GM12874 (cell line): ENCODE measurements at regions not wholly inside any gene's neighbourhood (a gene's known extent, or its start where the extent isn't known, plus 50 kb on each side); places are given as distances from the start of the nearest gene placed in this dataset.

Experiments used
- CTCF ChIP-seq: IDR thresholded peaks from 2 replicates; pipeline ENCODE4 v1.5.1; 2011; ENCODE audit warnings: low read depth, mild to moderate bottlenecking, control low read depth, low read length, moderate library complexity; ENCODE audit not compliant: insufficient read depth

DNA sequence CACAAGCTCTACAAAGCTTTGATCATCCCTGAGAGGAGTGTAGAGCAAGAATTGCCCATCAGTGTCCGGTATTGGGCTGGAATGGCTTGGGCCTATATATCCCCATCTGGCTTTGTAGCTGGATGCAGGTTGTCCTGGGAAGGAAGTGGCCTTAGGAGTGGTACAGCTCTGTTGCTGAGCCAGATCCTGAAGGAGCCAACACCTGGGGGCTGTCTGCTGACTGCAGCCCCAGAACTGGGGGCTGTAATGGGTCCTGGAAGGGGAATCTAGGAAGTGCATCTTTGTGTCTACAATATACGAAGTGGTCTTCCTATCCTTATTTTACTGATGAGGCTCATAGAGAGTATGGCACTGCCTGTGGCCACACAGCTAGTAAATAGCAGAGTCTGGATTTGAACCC lies 145.9 kb downstream of the CDC5L start:
- no peak for TF ChIP-seq CTCF

DNA sequence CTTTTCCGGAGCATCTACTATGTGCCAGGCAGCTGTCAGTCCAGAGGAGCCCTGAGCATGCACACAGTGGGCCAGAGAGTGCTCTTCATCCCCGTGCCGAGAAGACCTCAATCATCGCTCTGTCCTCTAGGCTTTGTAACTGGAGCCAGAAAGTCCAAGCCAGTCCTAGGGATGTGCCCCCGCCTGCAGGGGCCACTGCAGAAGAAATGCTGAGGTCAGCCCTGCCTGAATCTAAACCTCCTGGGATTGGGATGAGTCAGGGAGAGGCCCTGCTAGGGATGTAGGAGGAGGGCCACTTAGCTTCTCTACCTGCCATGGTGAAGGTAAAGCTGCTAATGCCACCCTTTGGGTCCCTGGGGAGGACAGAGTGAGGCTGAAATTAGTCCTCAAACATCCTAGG lies 146.8 kb downstream of the CDC5L start:
- no peak for TF ChIP-seq CTCF

DNA sequence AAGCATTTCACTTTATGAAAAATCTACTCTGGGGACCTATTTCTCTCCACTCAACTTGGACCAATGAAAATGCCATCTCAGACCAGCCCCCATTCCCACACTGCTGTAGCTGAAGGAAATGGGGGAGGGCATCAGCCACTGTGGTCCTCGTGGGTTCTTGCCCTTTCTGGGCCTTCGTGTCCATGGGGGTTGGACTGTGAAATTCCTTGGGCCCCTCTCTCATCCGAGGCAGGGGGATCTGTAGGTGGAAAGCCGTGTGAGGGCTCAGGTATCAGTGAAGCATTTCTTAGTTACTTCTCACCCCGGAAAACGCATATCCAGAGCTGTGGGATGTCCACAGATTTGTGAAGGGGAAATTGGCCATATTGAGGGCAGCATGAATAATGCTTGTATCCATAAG lies 147.9 kb downstream of the CDC5L start:
- TF ChIP-seq CTCF: no peak

GRCh38 chr6:44535967-44536366 lies 148.5 kb downstream of the CDC5L start:
- TF ChIP-seq CTCF: no peak

DNA sequence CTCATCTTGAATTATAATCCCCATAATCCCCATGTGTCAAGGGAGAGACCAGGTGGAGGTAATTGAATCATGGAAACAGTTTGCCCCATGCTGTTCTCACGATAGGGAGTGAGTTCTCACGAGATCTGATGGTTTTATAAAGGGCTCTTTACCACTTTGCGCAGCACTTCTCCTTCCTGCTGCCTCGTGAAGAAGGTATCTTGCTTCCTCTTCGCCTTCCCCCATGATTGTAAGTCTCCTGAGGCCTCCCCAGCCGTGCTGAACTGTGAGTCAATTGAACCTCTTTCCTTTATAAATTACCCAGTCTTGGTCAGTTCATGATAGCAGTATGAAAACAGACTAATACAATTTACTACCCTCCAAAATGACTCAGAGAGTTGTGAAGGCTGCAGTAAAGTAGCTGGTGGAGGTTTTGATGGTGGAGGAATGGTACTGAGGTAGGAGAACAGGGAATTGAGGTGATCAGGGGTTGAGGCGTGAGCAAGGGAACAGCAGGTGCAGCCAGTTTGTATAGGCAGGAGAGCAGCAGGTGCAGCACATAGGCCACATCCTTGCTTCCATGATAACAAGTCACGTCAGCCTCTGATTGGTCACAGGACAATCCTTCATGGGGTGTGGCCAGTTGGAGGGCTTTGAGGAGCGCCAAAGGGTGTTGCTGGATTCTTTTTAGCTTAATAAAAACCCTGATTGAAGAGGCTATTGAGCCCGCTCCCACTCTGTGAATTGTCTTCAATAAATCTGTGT lies 150.0 kb downstream of the CDC5L start:
- TF ChIP-seq CTCF: no peak

- no peak for TF ChIP-seq CTCF
These were observed 150.8 kb downstream of the CDC5L start for GRCh38 chr6:44538131-44538806.

GRCh38 chr6:44538807-44539201 lies 151.3 kb downstream of the CDC5L start:
- no peak for TF ChIP-seq CTCF
